Liver (tissue), 7 donors: ENCODE measurements at regions not wholly inside any gene's neighbourhood (a gene's known extent, or its start where the extent isn't known, plus 50 kb on each side); places are given as distances from the start of the nearest gene placed in this dataset.

Source experiments
- DNase-seq: peaks from one replicate; pipeline ENCODE4 v3.0.0-alpha.2; 2017; ENCODE audit warnings: low spot score
- H3K27ac ChIP-seq, 2 donors: one replicate each; pipeline ENCODE4 v1.7.0; 2013; ENCODE audit warnings: inconsistent platforms in 2 of 2, low read length in 2 of 2, control low read depth in 1 of 2, low read depth in 1 of 2, mild to moderate bottlenecking in 1 of 2
- H3K27me3 ChIP-seq, 4 donors: one replicate each; pipeline versions ENCODE4 v1.6.1 to v1.7.0; 2013; ENCODE audit warnings: low read length in 3 of 4, inconsistent platforms in 1 of 4, mild to moderate bottlenecking in 1 of 4, moderate library complexity in 1 of 4; ENCODE audit not compliant: control insufficient read depth in 4 of 4, insufficient read depth in 4 of 4
- H3K36me3 ChIP-seq, 4 donors: one replicate each; pipeline versions ENCODE4 v1.6.1 to v1.7.0; 2013; ENCODE audit warnings: low read length in 3 of 4, mild to moderate bottlenecking in 3 of 4, low read depth in 1 of 4, moderate library complexity in 1 of 4; ENCODE audit not compliant: control insufficient read depth in 4 of 4, insufficient read depth in 3 of 4
- H3K4me1 ChIP-seq, 4 donors: one replicate each; pipeline versions ENCODE4 v1.6.1 to v1.7.0; 2013; ENCODE audit warnings: low read length in 3 of 4, mild to moderate bottlenecking in 3 of 4, moderate library complexity in 1 of 4; ENCODE audit not compliant: control insufficient read depth in 4 of 4, insufficient read depth in 4 of 4
- H3K4me3 ChIP-seq, 3 donors: one replicate each; pipeline versions ENCODE4 v1.6.1 to v1.7.0; 2013; ENCODE audit warnings: low read length in 3 of 3, control low read depth in 1 of 3, low read depth in 1 of 3, mild to moderate bottlenecking in 1 of 3
- H3K9ac ChIP-seq, 2 donors: one replicate each; pipeline ENCODE4 v1.7.0; 2013; ENCODE audit warnings: low read length in 2 of 2, mild to moderate bottlenecking in 2 of 2, moderate library complexity in 2 of 2, control low read depth in 1 of 2, low read depth in 1 of 2
- H3K9me3 ChIP-seq, 4 donors: one replicate each; pipeline versions ENCODE4 v1.6.1 to v1.7.0; 2013; ENCODE audit warnings: low read length in 3 of 4; ENCODE audit not compliant: control insufficient read depth in 4 of 4
- EGR1 ChIP-seq, 2 donors: IDR thresholded peaks; 2 replicates each; pipeline ENCODE4 v1.6.1; 2016 to 2018; ENCODE audit warnings: antibody characterized with exemption in 2 of 2, low read depth in 2 of 2
- GABPA ChIP-seq, 2 donors: IDR thresholded peaks in 1 of 2; conservative IDR thresholded peaks in 1 of 2; 2 replicates each; pipeline ENCODE4 v1.6.1; 2016; ENCODE audit warnings: antibody characterized with exemption in 2 of 2, mild to moderate bottlenecking in 1 of 2, moderate library complexity in 1 of 2
- HNF4A ChIP-seq, 2 donors: conservative IDR thresholded peaks; 2 replicates each; pipeline ENCODE4 v1.6.1; 2016; ENCODE audit warnings: antibody characterized with exemption in 2 of 2, mild to moderate bottlenecking in 2 of 2
- HNF4G ChIP-seq: IDR thresholded peaks from 2 replicates; pipeline ENCODE4 v1.6.1; 2016; ENCODE audit warnings: antibody characterized with exemption
- JUND ChIP-seq, 2 donors: IDR thresholded peaks; 2 replicates each; pipeline ENCODE4 v1.6.1; 2016; ENCODE audit warnings: antibody characterized with exemption in 2 of 2
- NR2F2 ChIP-seq: IDR thresholded peaks from 2 replicates; pipeline ENCODE4 v1.6.1; 2016; ENCODE audit warnings: antibody characterized with exemption
- RAD21 ChIP-seq, 2 donors: IDR thresholded peaks; 2 replicates each; pipeline ENCODE4 v1.6.1; 2016; ENCODE audit warnings: antibody characterized with exemption in 2 of 2, mild to moderate bottlenecking in 2 of 2
- TAF1 ChIP-seq: conservative IDR thresholded peaks from 2 replicates; pipeline ENCODE4 v1.6.1; 2016; ENCODE audit warnings: antibody characterized with exemption, mild to moderate bottlenecking
- YY1 ChIP-seq: IDR thresholded peaks from 2 replicates; pipeline ENCODE4 v1.6.1; 2016; ENCODE audit warnings: antibody characterized with exemption, mild to moderate bottlenecking
- WGBS: extraction: QIAGEN DNeasy Blood & Tissue Kit; methylation state at CpG from one replicate; pipeline ENCODE4 v1.1.7; 2013; 5-methylcytosine and 5-hydroxymethylcytosine counted together
- TF ChIP-seq, protein P1 (sequence below): IDR thresholded peaks from 2 replicates; pipeline ENCODE4 v1.6.1; 2016; ENCODE audit warnings: antibody characterized with exemption
- TF ChIP-seq, protein P2 (sequence below): IDR thresholded peaks from 2 replicates; pipeline ENCODE4 v1.6.1; 2016; ENCODE audit warnings: antibody characterized with exemption, mild to moderate bottlenecking
- TF ChIP-seq, protein P3 (sequence below): IDR thresholded peaks from 2 replicates; pipeline ENCODE4 v1.6.1; 2016; ENCODE audit warnings: antibody characterized with exemption
- donor health status: healthy.
- donor health status: healthy.
- donor health status: healthy.
- donor health status: healthy.

DNA sequence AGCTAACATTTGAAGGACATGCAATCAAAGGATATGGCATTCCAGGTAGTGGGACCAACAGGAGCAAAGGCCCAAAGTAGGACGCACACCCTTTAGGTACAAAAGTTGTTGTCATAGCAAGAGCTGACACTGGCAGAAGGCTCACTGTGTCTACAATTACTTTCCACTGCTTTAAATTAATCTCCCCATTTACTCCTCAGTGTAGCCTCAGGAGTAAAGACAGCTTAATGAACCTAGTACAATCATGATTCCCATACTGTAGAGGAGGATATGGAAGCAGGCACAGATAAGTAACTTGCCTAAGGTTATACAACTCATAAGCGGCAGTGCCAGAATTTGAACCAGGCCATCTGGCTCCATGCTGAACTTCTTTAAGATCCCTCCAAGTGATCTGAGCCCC, 212.9 kb upstream of the SFSWAP start:
- H3K36me3 ChIP-seq = no peaks in the 10 kb centered on the region
- WGBS = 88% methylated on average over 2 of the region's 2 CpGs
- no peak for TF ChIP-seq HNF4A (conservative IDR thresholded peaks at IDR 0.05)
- no peak for TF ChIP-seq TAF1
- no peak for TF ChIP-seq NR2F2
- TF ChIP-seq, protein P1, sequence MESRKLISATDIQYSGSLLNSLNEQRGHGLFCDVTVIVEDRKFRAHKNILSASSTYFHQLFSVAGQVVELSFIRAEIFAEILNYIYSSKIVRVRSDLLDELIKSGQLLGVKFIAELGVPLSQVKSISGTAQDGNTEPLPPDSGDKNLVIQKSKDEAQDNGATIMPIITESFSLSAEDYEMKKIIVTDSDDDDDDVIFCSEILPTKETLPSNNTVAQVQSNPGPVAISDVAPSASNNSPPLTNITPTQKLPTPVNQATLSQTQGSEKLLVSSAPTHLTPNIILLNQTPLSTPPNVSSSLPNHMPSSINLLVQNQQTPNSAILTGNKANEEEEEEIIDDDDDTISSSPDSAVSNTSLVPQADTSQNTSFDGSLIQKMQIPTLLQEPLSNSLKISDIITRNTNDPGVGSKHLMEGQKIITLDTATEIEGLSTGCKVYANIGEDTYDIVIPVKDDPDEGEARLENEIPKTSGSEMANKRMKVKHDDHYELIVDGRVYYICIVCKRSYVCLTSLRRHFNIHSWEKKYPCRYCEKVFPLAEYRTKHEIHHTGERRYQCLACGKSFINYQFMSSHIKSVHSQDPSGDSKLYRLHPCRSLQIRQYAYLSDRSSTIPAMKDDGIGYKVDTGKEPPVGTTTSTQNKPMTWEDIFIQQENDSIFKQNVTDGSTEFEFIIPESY = no peak

DNA sequence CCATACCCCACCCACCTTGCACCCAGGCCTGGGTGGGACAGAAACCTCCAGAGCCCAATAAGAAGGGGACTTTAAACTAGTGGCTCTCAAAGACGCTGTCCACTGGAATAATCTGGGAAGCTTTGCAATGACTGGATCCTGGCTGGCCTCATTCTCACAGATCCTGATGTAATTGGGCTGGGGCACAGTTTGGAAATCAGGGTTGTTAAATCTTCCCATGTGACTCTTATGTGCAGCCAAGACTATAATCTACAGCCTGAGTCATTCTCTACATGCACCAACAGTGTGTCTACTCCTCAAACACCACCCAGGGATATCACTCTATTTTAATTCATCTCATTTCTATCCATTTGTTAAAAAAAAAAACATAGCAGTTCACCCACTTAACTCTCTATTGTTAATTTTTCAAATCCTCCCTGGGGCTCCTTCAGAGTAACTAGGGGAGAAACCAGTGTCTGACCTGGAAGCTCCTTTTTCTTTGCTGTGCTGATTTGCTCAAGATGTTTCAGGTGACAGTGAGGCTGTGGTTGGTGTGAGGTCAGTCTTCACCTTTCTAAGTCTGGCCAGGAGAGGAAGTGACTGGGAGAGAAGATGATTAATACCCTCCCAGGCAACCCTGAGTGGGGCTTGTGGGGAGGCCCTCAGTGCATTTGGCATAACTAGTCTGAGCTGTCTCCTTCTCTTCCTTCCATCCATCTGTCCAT, 211.6 kb upstream of the SFSWAP start:
- no peaks in the 10 kb centered on the region for H3K9me3 ChIP-seq
- WGBS = 67% methylated on average over 1 of the region's 1 CpG
- no peaks in the 10 kb centered on the region for H3K4me1 ChIP-seq
- H3K27ac ChIP-seq = no peak overlapping the region
- no peaks in the 10 kb centered on the region for H3K36me3 ChIP-seq
- H3K4me3 ChIP-seq = no peak overlapping the region
- H3K27me3 ChIP-seq = peaks cover 0 to 4% (median 0%) of the 10 kb centered on the region in 4 donors
- TF ChIP-seq EGR1 (IDR thresholded peaks at IDR 0.05; ENCODE audit: low read depth in 2 of 2) (no peak), RAD21 (IDR thresholded peaks at IDR 0.05) (no peak), YY1 (no peak), HNF4G (no peak)
- TF ChIP-seq, protein P1 = no peak
- H3K9ac ChIP-seq = no peak overlapping the region
- DNase-seq = no peak

More for the DNA sequence above, 212.9 kb upstream of the SFSWAP start:
- H3K9me3 ChIP-seq = no peaks in the 10 kb centered on the region
- DNase-seq = no peak
- no peaks in the 10 kb centered on the region for H3K4me1 ChIP-seq
- H3K9ac ChIP-seq = no peak overlapping the region
- no peak overlapping the region for H3K27ac ChIP-seq
- H3K27me3 ChIP-seq = peaks cover 0 to 4% (median 0%) of the 10 kb centered on the region in 4 donors
- no peak overlapping the region for H3K4me3 ChIP-seq

DNA sequence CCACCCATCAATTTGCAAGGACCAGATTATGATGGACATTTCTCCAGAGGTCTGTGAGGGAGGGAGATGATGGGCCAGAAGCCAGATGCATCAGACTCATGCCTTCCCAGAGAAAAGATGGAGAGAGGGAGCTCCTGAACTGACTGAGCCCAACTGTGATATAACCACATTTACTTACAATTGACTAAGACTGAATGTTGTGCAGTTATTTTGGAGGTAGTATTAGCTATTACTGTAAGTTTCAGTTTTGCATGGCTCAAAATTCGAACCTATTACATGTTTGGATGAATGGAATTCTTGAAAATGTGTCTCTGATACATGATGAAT, 211.1 kb upstream of the SFSWAP start:
- Histone ChIP-seq H3K9ac (no peak overlapping the region), H3K27me3 (peaks cover 0 to 4% (median 0%) of the 10 kb centered on the region in 4 donors), H3K36me3 (no peaks in the 10 kb centered on the region), H3K4me1 (no peaks in the 10 kb centered on the region), H3K4me3 (no peak overlapping the region), H3K27ac (no peak overlapping the region), H3K9me3 (no peaks in the 10 kb centered on the region)
- DNase-seq = no peak
- TF ChIP-seq JUND (IDR thresholded peaks at IDR 0.05) (no peak), YY1 (no peak), TAF1 (no peak), HNF4G (no peak), GABPA (IDR thresholded peaks at IDR 0.05 in 1 of 2, conservative IDR thresholded peaks at IDR 0.05 in 1 of 2) (no peak)
- TF ChIP-seq, protein P2, sequence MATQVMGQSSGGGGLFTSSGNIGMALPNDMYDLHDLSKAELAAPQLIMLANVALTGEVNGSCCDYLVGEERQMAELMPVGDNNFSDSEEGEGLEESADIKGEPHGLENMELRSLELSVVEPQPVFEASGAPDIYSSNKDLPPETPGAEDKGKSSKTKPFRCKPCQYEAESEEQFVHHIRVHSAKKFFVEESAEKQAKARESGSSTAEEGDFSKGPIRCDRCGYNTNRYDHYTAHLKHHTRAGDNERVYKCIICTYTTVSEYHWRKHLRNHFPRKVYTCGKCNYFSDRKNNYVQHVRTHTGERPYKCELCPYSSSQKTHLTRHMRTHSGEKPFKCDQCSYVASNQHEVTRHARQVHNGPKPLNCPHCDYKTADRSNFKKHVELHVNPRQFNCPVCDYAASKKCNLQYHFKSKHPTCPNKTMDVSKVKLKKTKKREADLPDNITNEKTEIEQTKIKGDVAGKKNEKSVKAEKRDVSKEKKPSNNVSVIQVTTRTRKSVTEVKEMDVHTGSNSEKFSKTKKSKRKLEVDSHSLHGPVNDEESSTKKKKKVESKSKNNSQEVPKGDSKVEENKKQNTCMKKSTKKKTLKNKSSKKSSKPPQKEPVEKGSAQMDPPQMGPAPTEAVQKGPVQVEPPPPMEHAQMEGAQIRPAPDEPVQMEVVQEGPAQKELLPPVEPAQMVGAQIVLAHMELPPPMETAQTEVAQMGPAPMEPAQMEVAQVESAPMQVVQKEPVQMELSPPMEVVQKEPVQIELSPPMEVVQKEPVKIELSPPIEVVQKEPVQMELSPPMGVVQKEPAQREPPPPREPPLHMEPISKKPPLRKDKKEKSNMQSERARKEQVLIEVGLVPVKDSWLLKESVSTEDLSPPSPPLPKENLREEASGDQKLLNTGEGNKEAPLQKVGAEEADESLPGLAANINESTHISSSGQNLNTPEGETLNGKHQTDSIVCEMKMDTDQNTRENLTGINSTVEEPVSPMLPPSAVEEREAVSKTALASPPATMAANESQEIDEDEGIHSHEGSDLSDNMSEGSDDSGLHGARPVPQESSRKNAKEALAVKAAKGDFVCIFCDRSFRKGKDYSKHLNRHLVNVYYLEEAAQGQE = no peak
- TF ChIP-seq, protein P3, sequence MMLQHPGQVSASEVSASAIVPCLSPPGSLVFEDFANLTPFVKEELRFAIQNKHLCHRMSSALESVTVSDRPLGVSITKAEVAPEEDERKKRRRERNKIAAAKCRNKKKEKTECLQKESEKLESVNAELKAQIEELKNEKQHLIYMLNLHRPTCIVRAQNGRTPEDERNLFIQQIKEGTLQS = no peak
- 29% methylated on average over 1 of the region's 1 CpG for WGBS
